Osteoblast (primary cell): ENCODE measurements at regions not wholly inside any gene's neighbourhood (a gene's known extent, or its start where the extent isn't known, plus 50 kb on each side); places are given as distances from the start of the nearest gene placed in this dataset.

ENCODE experiments used
- DNase-seq: peaks from one replicate; pipeline ENCODE4 v3.0.0; 2011; ENCODE audit warnings: low spot score, mixed read lengths; ENCODE audit not compliant: insufficient read length; ENCODE audit errors: missing footprints
- H2AFZ ChIP-seq: 2 replicates; pipeline ENCODE4 v1.6.0; 2011; ENCODE audit warnings: mild to moderate bottlenecking, low read length
- H3K27ac ChIP-seq: 2 replicates; pipeline ENCODE4 v1.5.1; 2011; ENCODE audit warnings: mild to moderate bottlenecking, low read depth, low read length, moderate library complexity
- H3K27me3 ChIP-seq: 2 replicates; pipeline ENCODE4 v1.6.0; 2012; ENCODE audit warnings: mild to moderate bottlenecking, control low read depth, inconsistent platforms, low read length, moderate library complexity; ENCODE audit not compliant: insufficient read depth
- H3K36me3 ChIP-seq: 2 replicates; pipeline ENCODE4 v1.5.1; 2011; ENCODE audit warnings: mild to moderate bottlenecking, low read length, control low read depth, moderate library complexity; ENCODE audit not compliant: insufficient read depth
- H3K4me1 ChIP-seq: 2 replicates; pipeline ENCODE4 v1.5.1; 2011; ENCODE audit warnings: mild to moderate bottlenecking, low read length, control low read depth, moderate library complexity; ENCODE audit not compliant: insufficient read depth
- H3K4me2 ChIP-seq: 2 replicates; pipeline ENCODE4 v1.6.0; 2011; ENCODE audit warnings: mild to moderate bottlenecking, low read length; ENCODE audit not compliant: insufficient read depth
- H3K4me3 ChIP-seq: fragments of 200-600 bp; sonication (generic); 3 replicates; pipeline ENCODE4 v1.5.1; 2012; ENCODE audit warnings: mild to moderate bottlenecking, low read length, inconsistent platforms; ENCODE audit not compliant: insufficient read depth
- H3K79me2 ChIP-seq: 2 replicates; pipeline ENCODE4 v1.6.0; 2012; ENCODE audit warnings: mild to moderate bottlenecking, low read length, control low read depth, inconsistent platforms; ENCODE audit not compliant: insufficient read depth
- H3K9me3 ChIP-seq: 2 replicates; pipeline ENCODE4 v1.5.1; 2011; ENCODE audit warnings: low read depth, low read length, control low read depth
- H4K20me1 ChIP-seq: 2 replicates; pipeline ENCODE4 v1.6.0; 2012; ENCODE audit warnings: mild to moderate bottlenecking, low read length, control low read depth; ENCODE audit not compliant: insufficient read depth
- CTCF ChIP-seq: IDR thresholded peaks from 2 replicates; pipeline ENCODE4 v1.5.1; 2011; ENCODE audit warnings: mild to moderate bottlenecking, low read depth, low read length, moderate library complexity; ENCODE audit errors: extremely low read depth

- H3K27me3 ChIP-seq = peaks cover 4% of the 10 kb centered on the region
- H3K27ac ChIP-seq = no peak overlapping the region
- no peak for DNase-seq
- no peaks in the 10 kb centered on the region for H3K79me2 ChIP-seq
- no peak overlapping the region for H3K4me3 ChIP-seq
- TF ChIP-seq CTCF = no peak
- no peak overlapping the region for H3K4me2 ChIP-seq
- no peak overlapping the region for H2AFZ ChIP-seq
- no peaks in the 10 kb centered on the region for H4K20me1 ChIP-seq
- H3K36me3 ChIP-seq = no peaks in the 10 kb centered on the region
- H3K9me3 ChIP-seq = no peaks in the 10 kb centered on the region
- no peaks in the 10 kb centered on the region for H3K4me1 ChIP-seq
Measured at GRCh38 chr12:115716551-115716950, 560.9 kb downstream of the MED13L start.

- H3K4me3 ChIP-seq = no peak overlapping the region
- H2AFZ ChIP-seq = no peak overlapping the region
Measured at GRCh38 chr12:115712676-115713075, 564.8 kb downstream of the MED13L start.

GRCh38 chr12:115710104-115710564, 567.4 kb downstream of the MED13L start:
- Histone ChIP-seq H3K36me3 (no peaks in the 10 kb centered on the region), H3K27me3 (peaks cover 4% of the 10 kb centered on the region), H4K20me1 (no peaks in the 10 kb centered on the region), H3K4me1 (no peaks in the 10 kb centered on the region), H3K27ac (no peak overlapping the region), H3K4me2 (no peak overlapping the region), H3K9me3 (no peaks in the 10 kb centered on the region), H3K79me2 (no peaks in the 10 kb centered on the region), H2AFZ (no peak overlapping the region), H3K4me3 (no peak overlapping the region)
- TF ChIP-seq CTCF = no peak
- peak; percentile 65 for DNase-seq

More at GRCh38 chr12:115712676-115713075, 564.8 kb downstream of the MED13L start:
- DNase-seq = no peak
- H3K4me2 ChIP-seq = no peak overlapping the region
- H4K20me1 ChIP-seq = no peaks in the 10 kb centered on the region
- H3K4me1 ChIP-seq = no peaks in the 10 kb centered on the region
- H3K9me3 ChIP-seq = no peaks in the 10 kb centered on the region
- TF ChIP-seq CTCF = no peak
- H3K27me3 ChIP-seq = peaks cover 4% of the 10 kb centered on the region
- H3K36me3 ChIP-seq = no peaks in the 10 kb centered on the region
- H3K27ac ChIP-seq = no peak overlapping the region
- H3K79me2 ChIP-seq = no peaks in the 10 kb centered on the region

GRCh38 chr12:115709540-115710011, 567.9 kb downstream of the MED13L start:
- H3K27ac ChIP-seq = no peak overlapping the region
- peaks cover 4% of the 10 kb centered on the region for H3K27me3 ChIP-seq
- no peak overlapping the region for H3K4me2 ChIP-seq
- no peak overlapping the region for H3K4me3 ChIP-seq
- no peak overlapping the region for H2AFZ ChIP-seq
- no peaks in the 10 kb centered on the region for H3K79me2 ChIP-seq
- no peak for DNase-seq
- no peaks in the 10 kb centered on the region for H3K36me3 ChIP-seq
- no peak for TF ChIP-seq CTCF
- H4K20me1 ChIP-seq = no peaks in the 10 kb centered on the region
- no peaks in the 10 kb centered on the region for H3K9me3 ChIP-seq
- no peaks in the 10 kb centered on the region for H3K4me1 ChIP-seq
